Gastrocnemius medialis (tissue), 4 donors: ENCODE measurements at regions not wholly inside any gene's neighbourhood (a gene's known extent, or its start where the extent isn't known, plus 50 kb on each side); places are given as distances from the start of the nearest gene placed in this dataset.

Experiments
- ATAC-seq, 2 donors: fragments of 150-250 bp; one replicate each; pipeline ENCODE4 v1.9.1; 2016
- DNase-seq, 2 donors: peaks; one replicate each; pipeline ENCODE4 v3.0.0-alpha.2; 2019
- H3K27ac ChIP-seq, 4 donors: fragments of 200-600 bp; sonication (generic); 1 replicate in 1 of 4; 2 replicates in 3 of 4; pipeline ENCODE4 v1.5.1; 2016 to 2018; ENCODE audit warnings: mild to moderate bottlenecking in 2 of 4, moderate library complexity in 1 of 4
- H3K27me3 ChIP-seq, 3 donors: fragments of 200-600 bp; sonication (generic) in 2 of 3; 1 replicate in 1 of 3; 2 replicates in 2 of 3; pipeline versions ENCODE4 v1.5.1 to v1.6.0; 2016 to 2019; ENCODE audit warnings: mild to moderate bottlenecking in 1 of 3, moderate library complexity in 1 of 3
- H3K36me3 ChIP-seq, 2 donors: fragments of 200-600 bp; sonication (generic) in 1 of 2; one replicate each; pipeline ENCODE4 v1.5.1; 2017 to 2018
- H3K4me1 ChIP-seq, 2 donors: fragments of 200-600 bp; sonication (generic) in 1 of 2; one replicate each; pipeline ENCODE4 v1.5.1; 2016 to 2017; ENCODE audit warnings: mild to moderate bottlenecking in 2 of 2
- H3K4me3 ChIP-seq, 4 donors: fragments of 200-600 bp; sonication (generic) in 3 of 4; 1 replicate in 1 of 4; 2 replicates in 3 of 4; pipeline ENCODE4 v1.5.1; 2016 to 2019; ENCODE audit warnings: mild to moderate bottlenecking in 2 of 4
- H3K9me3 ChIP-seq, 3 donors: fragments of 200-600 bp; sonication (generic) in 2 of 3; 1 replicate in 1 of 3; 2 replicates in 2 of 3; pipeline ENCODE4 v1.5.1; 2016 to 2019
- CTCF ChIP-seq, 5 experiments: fragments of 450-650 bp in 3 of 5; fragments of 200-600 bp in 2 of 5; sonication (generic) in 2 of 5; IDR thresholded peaks in 4 of 5; conservative IDR thresholded peaks in 1 of 5; 1 replicate in 4 of 5; 2 replicates in 1 of 5; pipeline ENCODE4 v1.5.1; 2016 to 2019; ENCODE audit warnings: antibody characterized with exemption in 5 of 5, mild to moderate bottlenecking in 3 of 5, moderate library complexity in 3 of 5
- POLR2A ChIP-seq, 2 donors: fragments of 450-650 bp; IDR thresholded peaks; one replicate each; pipeline ENCODE4 v1.6.1; 2017; ENCODE audit warnings: antibody characterized with exemption in 2 of 2, mild to moderate bottlenecking in 2 of 2, moderate library complexity in 2 of 2
- in situ Hi-C, 4 donors: fragments of 200-750 bp; cut with MboI; loops; one replicate each; pipeline versions ENCODE4 v1.15.0 to v1.8.0; 2017; ENCODE audit warnings: low sequenced_read_pairs in 4 of 4
- intact Hi-C: fragments of 100-400 bp; cut with DNase I; formaldehyde crosslinking; loops from one replicate; pipeline ENCODE4 v1.15.1; 2023; ENCODE audit warnings: low total_unique reads

- ATAC-seq (no peak), DNase-seq (no peak)
- Histone ChIP-seq H3K27ac (no peak overlapping the region), H3K4me3 (no peak overlapping the region), H3K4me1 (no peaks in the 10 kb centered on the region), H3K9me3 (no peaks in the 10 kb centered on the region), H3K27me3 (no peaks in the 10 kb centered on the region), H3K36me3 (no peaks in the 10 kb centered on the region)
- TF ChIP-seq POLR2A (IDR thresholded peaks at IDR 0.05): no peak
- no peak for TF ChIP-seq CTCF (IDR thresholded peaks at IDR 0.05 in 4 of 5, conservative IDR thresholded peaks at IDR 0.05 in 1 of 5)
- intact Hi-C loops (no loop called here), in situ Hi-C loops (no loop called here)
Measured at GRCh38 chr15:81948222-81948621, 97.6 kb downstream of the MEX3B start.

DNA sequence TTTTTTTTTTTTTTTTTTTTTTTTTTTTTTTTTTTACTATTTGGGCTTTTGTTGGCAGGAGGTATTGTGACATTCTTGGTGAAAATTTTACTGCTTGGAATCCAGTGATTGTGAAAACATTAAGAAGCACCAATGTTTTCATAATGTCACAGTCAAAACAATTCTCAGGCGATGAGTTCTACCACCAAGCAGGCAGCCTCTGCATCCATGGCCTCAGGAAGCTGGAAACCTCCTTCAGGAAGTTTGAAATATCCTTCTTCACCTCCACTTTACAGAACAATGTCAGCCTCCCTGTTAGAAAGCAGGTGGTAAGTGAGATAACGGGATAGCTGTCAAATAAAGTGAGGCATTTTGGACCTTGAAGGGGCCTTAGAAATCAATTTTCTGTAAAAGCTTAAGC, 98.3 kb downstream of the MEX3B start:
- Histone ChIP-seq H3K4me3 (no peak overlapping the region), H3K27ac (no peak overlapping the region), H3K9me3 (no peaks in the 10 kb centered on the region), H3K36me3 (no peaks in the 10 kb centered on the region), H3K4me1 (no peaks in the 10 kb centered on the region), H3K27me3 (no peaks in the 10 kb centered on the region)
- intact Hi-C loops (no loop called here), in situ Hi-C loops (no loop called here)
- ATAC-seq (no peak), DNase-seq (no peak)
- TF ChIP-seq CTCF (IDR thresholded peaks at IDR 0.05 in 4 of 5, conservative IDR thresholded peaks at IDR 0.05 in 1 of 5): no peak
- TF ChIP-seq POLR2A (IDR thresholded peaks at IDR 0.05): no peak

DNA sequence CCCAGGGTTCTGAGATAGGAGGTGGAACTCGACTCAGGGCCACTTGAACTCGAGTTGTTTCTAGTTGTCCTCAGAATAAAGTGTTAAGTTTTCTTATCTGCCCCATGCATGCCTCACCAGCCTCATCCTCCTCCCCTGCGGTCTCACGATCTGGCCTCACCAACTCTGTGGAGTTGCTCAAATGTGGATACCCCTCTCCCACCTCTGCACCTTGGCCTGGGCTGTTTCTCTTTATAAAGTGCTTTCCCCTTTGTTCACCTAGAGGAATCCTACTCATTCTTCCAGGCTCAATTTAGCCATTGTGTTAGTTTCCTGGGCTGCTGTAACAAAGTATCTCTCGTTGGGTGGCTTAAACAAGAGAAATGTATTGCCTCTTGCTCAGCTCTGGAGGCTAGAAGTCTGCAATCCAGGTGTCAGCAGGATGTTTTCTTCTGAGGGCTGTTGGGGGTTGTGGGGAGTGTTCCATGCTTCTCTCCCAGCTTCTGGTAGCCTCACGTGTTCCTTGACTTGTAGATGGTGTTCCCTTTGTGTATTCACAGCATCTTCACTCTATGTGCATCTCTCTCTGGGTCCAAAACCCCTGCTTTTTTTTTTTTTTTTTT, 100.7 kb downstream of the MEX3B start:
- H3K27ac ChIP-seq: no peak overlapping the region
- no peaks in the 10 kb centered on the region for H3K36me3 ChIP-seq
- TF ChIP-seq CTCF (IDR thresholded peaks at IDR 0.05 in 4 of 5, conservative IDR thresholded peaks at IDR 0.05 in 1 of 5) (no peak), POLR2A (IDR thresholded peaks at IDR 0.05) (no peak)
- H3K4me3 ChIP-seq: no peak overlapping the region
- in situ Hi-C loops (no loop called here), intact Hi-C loops (no loop called here)
- DNase-seq (no peak), ATAC-seq (no peak)
- H3K27me3 ChIP-seq: no peaks in the 10 kb centered on the region
- H3K4me1 ChIP-seq: no peaks in the 10 kb centered on the region
- H3K9me3 ChIP-seq: peaks cover 0 to 5% (median 0%) of the 10 kb centered on the region in 3 donors

DNA sequence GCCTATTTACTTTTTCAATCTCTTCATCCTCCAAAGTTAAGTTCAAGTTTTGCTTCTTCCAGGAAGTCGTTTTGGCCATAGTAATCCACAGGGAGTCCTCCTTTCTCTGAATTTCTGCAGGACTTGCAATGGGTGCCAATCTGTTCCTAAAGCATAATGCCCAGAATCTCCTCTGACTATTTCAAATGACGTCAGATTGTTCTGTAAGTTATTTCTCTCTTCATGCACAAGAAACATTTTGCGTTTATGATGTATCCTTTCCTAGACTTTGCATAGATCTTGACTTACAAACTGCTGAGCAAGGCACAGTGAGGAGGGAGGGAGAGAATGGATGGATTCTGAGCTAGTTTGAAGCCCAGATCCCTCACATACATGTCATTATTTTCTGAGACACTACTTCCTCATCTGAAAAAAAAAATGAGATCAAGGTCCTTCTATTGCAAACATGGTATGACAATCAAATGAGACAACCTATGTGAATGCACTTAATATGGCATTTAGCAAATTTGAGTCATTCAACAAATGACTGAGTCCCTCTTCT, 103.1 kb downstream of the MEX3B start:
- ATAC-seq: no peak
- no peaks in the 10 kb centered on the region for H3K27me3 ChIP-seq
- H3K36me3 ChIP-seq: no peaks in the 10 kb centered on the region
- H3K4me3 ChIP-seq: no peak overlapping the region
- no peak for TF ChIP-seq POLR2A (IDR thresholded peaks at IDR 0.05)
- no peak overlapping the region for H3K27ac ChIP-seq
- peaks cover 0 to 6% (median 0%) of the 10 kb centered on the region in 3 donors for H3K9me3 ChIP-seq
- H3K4me1 ChIP-seq: no peaks in the 10 kb centered on the region
- intact Hi-C loops: no loop called here
- DNase-seq: no peak
- in situ Hi-C loops: no loop called here

GRCh38 chr15:81942157-81942556, 103.7 kb downstream of the MEX3B start:
- in situ Hi-C loops (no loop called here), intact Hi-C loops (no loop called here)
- Histone ChIP-seq H3K4me3 (no peak overlapping the region), H3K36me3 (no peaks in the 10 kb centered on the region), H3K9me3 (peaks cover 0 to 6% (median 0%) of the 10 kb centered on the region in 3 donors), H3K27me3 (no peaks in the 10 kb centered on the region), H3K4me1 (no peaks in the 10 kb centered on the region), H3K27ac (no peak overlapping the region)
- TF ChIP-seq POLR2A (IDR thresholded peaks at IDR 0.05) (no peak), CTCF (IDR thresholded peaks at IDR 0.05 in 4 of 5, conservative IDR thresholded peaks at IDR 0.05 in 1 of 5) (no peak)
- ATAC-seq: no peak
- DNase-seq: no peak
